Coronary artery (tissue), 2 donors: ENCODE measurements at regions not wholly inside any gene's neighbourhood (a gene's known extent, or its start where the extent isn't known, plus 50 kb on each side); places are given as distances from the start of the nearest gene placed in this dataset.

Source experiments
- DNase-seq: peaks from one replicate; pipeline ENCODE4 v3.0.0-alpha.2; 2017; ENCODE audit warnings: low spot score
- H3K27ac ChIP-seq, 2 donors: fragments of 200-600 bp; sonication (generic); one replicate each; pipeline ENCODE4 v1.5.1; 2016 to 2019
- H3K4me3 ChIP-seq: fragments of 200-600 bp; sonication (generic); 2 replicates; pipeline ENCODE4 v1.5.1; 2016; ENCODE audit warnings: mild to moderate bottlenecking, moderate library complexity
- TF ChIP-seq, protein P1 (sequence below): fragments of 200-600 bp; sonication (generic); IDR thresholded peaks from one replicate; pipeline ENCODE4 v1.5.1; 2019; ENCODE audit warnings: antibody characterized with exemption

DNA sequence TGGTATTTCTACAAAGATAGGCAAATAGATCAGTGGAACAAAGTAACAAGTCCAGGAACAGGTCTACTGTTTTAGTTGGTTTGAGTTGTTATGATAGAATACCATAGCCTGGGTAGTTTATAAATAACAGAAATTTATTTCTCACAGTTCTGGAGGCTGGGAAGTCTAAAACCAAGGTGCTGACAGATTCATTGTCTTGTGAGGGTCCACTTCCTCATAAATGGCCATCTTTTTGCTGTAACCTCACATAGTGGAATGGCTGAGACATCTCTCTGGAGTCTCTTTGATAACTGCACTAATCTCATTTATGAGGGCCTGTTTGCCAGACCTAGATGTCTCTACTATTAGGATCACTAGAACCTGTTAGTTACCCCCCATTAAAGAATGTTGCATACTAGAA is 152.3 kb upstream of the MYRIP start:
- H3K27ac ChIP-seq: no peak overlapping the region
- no peak for DNase-seq
- no peak overlapping the region for H3K4me3 ChIP-seq
- TF ChIP-seq, protein P1, sequence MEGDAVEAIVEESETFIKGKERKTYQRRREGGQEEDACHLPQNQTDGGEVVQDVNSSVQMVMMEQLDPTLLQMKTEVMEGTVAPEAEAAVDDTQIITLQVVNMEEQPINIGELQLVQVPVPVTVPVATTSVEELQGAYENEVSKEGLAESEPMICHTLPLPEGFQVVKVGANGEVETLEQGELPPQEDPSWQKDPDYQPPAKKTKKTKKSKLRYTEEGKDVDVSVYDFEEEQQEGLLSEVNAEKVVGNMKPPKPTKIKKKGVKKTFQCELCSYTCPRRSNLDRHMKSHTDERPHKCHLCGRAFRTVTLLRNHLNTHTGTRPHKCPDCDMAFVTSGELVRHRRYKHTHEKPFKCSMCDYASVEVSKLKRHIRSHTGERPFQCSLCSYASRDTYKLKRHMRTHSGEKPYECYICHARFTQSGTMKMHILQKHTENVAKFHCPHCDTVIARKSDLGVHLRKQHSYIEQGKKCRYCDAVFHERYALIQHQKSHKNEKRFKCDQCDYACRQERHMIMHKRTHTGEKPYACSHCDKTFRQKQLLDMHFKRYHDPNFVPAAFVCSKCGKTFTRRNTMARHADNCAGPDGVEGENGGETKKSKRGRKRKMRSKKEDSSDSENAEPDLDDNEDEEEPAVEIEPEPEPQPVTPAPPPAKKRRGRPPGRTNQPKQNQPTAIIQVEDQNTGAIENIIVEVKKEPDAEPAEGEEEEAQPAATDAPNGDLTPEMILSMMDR: no peak

DNA sequence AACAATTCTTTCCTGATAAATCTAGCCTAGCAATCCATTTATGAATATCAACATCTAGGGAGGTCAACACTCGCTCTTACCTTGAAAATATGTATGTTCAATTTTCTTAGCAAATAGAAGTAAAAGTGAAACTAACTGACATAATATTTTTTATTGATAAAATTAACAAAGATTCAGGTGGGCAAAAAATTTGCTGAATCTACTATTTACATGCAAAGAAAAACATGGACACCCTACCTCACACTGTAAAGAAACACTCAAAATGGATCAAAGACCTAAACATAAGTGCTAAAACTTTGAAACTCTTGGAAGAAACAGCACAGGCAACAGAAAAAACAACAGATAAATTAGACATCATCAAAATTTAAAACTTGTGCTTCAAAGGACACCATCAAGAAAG is 151.6 kb upstream of the MYRIP start:
- TF ChIP-seq, protein P1: no peak
- Histone ChIP-seq H3K27ac (no peak overlapping the region), H3K4me3 (no peak overlapping the region)
- no peak for DNase-seq

DNA sequence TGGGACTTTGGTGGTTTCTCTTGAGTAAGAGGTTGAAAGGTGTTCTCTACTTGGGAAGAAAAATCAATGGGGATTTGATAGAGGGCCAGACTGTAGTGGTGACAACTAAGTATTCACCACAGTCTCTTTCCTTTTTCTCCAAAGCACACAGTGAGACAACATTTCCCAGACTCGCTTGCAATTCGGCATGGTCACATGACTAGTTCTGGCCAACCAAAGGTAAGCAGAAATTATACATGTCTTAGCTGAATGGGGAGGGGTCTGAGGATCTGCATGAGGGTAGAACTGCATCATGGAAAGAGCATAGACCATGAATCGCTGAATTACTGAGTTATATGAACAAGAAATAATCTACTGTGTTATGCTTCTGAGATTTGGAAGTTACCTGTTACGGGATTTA is 144.5 kb upstream of the MYRIP start:
- no peak for DNase-seq
- Histone ChIP-seq H3K27ac (no peak overlapping the region), H3K4me3 (no peak overlapping the region)
- TF ChIP-seq, protein P1: no peak

DNA sequence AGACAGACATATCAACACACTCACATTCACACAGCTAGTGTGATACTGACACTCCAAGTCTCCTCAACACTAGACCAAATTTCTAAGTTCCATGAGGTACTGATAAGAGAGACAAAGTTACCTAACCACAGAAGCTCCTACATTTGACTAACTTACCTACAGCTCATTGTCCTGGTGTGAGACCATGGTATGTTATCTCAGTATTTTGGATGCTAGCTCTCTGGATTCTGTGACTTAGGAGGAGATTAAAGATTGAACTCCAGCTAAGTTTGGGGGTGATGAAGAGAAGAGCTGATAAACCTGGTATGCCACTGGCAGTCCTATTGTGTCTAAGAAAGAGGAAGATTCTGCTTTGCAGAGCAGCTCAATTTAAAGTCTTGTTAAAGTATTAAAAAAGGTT is 144.0 kb upstream of the MYRIP start:
- TF ChIP-seq, protein P1: no peak
- H3K4me3 ChIP-seq: no peak overlapping the region
- no peak overlapping the region for H3K27ac ChIP-seq
- DNase-seq: no peak

DNA sequence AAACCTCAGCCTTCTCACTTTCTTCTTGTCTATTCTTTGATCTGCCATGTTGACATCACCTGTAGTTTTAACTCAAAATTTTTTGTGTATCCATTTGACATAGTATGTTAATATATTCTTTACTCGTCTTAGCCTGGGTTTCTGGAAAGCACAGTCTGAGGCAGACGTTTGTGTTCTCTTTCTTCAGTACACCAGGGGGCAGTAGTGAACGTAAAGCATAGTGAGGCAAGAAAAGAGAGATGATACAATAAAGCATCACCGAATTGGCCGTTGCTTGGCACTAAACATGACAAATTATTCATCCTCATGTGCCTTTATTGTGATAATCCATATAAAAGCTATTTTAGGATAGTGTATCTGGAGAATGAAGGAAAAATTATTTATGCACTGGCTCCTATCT is 141.0 kb upstream of the MYRIP start:
- TF ChIP-seq, protein P1: no peak
- Histone ChIP-seq H3K27ac (no peak overlapping the region), H3K4me3 (no peak overlapping the region)
- DNase-seq: no peak

DNA sequence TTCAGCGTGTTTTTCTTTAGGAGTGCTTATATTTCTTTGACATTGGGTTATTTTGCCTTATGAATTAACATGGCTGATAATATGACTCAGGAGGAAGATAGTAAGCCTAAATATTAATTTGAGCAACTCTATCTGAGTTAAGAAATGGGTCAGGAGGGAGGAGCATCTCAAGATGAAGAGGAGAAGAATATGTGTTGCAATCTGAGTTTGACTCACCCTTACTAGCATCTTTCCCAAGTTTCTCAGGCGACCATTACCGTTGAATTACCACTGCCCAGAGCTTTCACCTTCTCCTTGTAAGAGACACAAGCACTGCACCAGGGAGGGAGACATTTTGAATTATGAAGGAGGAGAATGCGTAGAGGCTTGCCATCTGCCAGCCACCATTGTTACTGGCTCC is 138.3 kb upstream of the MYRIP start:
- DNase-seq: no peak
- TF ChIP-seq, protein P1: no peak
- Histone ChIP-seq H3K4me3 (no peak overlapping the region), H3K27ac (no peak overlapping the region)

DNA sequence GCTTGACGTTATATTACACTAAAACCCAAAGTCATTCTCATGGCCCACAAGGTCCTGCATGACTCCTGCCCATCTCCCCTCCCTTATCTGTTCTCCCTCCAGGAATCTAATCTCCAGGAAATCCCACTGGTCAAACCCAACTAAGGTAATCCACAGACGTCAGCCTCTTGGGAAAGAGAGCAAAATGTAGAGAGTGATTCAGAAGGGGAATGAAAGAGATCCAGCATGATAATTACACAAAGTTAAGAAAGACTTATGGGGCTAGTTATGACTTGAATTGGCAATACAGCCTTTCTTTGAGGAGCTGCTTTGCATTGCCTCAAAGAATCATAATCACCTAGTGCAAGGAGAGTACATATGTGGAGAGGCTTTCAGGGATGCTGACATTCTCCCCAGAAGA is 137.8 kb upstream of the MYRIP start:
- Histone ChIP-seq H3K27ac (no peak overlapping the region), H3K4me3 (no peak overlapping the region)
- TF ChIP-seq, protein P1: no peak
- no peak for DNase-seq
